Activated naive CD4-positive, alpha-beta T cell (primary cell): ENCODE measurements at regions not wholly inside any gene's neighbourhood (a gene's known extent, or its start where the extent isn't known, plus 50 kb on each side); places are given as distances from the start of the nearest gene placed in this dataset.

ENCODE experiments used
- DNase-seq, 4 experiments: peaks; one replicate each; lab custom pipeline; 2025; lab: John Stamatoyannopoulos, UW

DNA sequence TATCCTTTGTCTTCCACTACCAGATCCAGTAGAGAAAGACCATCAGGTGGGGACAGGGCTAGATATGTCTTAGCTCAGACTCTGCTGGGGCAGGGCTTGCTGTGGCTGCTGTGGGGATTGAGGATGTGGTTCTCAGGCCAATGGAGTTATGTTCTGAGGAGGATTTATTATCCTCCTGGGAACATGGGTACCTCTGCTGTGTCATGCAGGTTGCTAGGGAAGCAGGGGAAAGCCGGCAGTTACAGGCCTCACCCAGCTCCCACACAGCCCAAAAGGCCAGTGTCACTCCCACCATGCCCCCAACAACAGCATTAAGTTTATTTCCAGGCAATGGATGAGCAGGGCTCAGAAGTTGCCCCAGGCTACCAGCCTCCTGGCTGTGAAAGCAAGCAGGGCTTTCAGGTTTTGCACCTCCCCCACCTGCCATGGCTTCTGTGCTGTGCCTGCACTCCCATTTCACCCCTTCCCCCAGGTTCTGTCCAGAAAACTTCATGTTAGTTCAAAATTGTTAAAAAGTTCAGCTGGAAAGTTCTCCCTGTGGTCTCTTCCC is 879.9 kb downstream of the ARAP2 start:
- DNase-seq = no peak

DNA sequence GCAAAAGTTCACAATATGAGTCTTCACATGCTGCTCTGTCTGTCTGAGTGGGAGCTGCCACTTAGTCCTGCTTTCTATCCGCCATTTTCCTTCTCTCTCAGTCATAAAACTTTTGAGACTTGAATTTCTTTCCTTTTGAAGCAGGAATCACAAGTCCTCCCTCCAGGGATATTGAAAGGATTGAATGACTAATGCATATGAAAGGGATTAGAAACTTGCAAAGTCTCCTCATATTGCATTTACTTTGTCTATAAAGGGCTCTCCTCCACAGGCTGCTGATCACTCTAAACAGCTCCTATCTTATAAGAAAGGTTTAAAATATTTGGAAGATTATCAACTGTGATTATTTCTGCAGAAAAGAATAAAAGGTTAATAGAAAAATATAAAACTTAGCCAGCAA is 879.1 kb downstream of the ARAP2 start:
- DNase-seq = no peak

DNA sequence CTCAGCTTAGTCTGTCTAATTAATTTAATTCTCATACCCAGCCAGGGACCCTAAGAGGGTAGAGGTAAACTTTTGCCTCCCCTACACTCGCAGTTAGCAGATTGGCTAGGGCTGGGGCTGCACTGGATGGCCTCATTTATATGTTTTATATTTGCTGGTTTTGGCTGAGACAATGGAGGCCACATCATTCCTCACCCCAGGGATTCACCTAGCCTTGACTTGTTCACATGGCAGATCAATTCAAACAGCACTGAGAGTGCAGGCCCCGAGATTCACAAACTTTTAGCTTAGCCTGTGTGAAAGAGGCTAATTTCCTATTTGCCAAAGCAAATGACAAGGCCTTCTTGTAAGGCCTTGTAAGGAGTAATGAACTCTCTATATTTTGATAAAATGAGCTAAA is 844.4 kb downstream of the ARAP2 start:
- DNase-seq = no peak

DNA sequence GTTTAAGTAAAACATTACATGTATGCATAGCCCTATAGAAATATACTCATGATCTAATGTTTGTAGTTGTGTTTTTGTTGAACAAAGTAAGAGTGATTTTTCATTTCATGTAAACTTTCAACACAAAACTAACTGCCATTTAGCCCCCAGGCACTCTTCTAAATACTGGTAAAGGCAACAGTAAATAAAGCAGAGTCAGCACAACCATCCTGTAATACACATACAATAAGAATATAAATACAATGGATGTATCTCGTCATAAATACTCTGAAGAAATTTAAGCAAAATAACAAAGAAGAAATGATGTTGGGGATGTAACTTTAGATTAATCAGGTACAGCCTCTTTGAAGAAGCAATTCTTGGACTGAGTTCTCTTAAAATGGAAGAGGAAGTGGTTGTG is 821.2 kb downstream of the ARAP2 start:
- DNase-seq = no peak

DNA sequence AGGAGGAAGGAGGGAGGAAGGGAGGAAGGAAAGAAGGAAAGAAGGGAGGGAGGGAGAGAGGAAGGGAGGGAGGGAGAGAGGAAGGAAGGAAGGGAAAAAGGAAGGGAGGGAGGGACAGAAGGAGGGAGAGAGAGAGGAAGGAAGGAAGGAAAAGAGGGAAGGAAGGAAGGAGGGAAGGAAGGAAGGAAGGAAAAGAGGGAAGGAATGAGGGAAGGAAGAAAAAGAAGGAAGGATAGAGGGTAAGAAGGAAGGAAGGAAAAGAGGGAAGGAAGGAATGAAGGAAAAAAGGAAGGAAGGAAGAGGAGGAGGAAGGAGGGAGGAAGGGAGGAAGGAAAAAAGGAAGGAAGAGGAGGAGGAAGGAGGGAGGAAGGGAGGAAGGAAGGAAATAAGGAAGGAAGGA is 796.8 kb downstream of the ARAP2 start:
- no peak for DNase-seq

DNA sequence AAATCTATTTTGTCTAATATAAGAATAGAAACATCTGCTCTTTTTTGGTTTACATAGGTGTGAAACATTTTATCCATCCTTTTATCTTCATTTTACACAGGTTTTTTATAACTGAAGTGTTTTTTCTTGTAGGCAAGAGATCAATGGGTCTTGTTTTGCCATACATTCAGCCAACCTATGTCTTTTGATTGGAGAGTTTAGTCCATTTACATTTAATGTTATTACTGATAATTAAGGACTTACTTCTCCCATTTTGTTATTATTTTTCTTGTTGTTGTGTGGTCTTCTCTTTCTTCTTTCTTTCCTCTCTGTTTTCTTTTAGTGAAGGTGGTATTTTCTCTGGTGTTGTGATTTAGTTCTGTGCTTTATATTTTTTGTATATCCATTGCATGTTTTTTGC is 785.3 kb downstream of the ARAP2 start:
- no peak for DNase-seq

DNA sequence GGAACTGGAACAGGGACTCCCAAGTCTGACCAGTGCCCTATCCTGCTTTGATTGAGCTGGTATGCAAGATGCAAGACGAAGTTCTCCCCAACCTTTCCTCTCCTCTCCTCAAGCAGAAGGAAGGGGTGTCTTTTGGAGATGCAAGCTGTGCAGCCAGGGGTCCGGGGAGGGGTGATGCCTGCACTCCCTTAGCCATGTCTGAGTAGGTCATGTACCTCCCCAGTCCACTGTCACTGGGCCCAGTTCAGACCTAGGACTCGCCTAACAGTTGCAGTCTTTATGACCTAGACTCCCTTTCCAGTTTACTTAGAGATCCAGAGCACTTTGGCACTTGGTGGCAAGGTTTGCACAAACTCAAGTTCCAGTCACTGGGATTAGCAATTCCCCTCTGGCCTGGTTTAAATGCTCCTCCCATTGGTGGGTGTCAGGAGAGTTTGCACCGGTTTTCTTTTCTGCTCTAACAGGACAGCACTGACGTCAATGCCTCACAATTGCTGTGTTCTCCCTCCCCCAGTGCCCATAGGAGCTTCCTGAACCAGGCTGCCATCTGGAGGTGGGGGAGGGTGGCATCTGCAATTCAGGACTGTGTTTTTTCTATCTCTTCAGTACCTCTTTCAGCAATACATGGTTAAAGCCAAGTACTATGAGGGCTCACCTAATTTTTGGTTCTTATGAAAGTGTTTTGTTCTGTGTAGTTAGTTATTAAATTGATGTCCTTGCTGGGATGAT is 782.2 kb downstream of the ARAP2 start:
- DNase-seq = no peak

DNA sequence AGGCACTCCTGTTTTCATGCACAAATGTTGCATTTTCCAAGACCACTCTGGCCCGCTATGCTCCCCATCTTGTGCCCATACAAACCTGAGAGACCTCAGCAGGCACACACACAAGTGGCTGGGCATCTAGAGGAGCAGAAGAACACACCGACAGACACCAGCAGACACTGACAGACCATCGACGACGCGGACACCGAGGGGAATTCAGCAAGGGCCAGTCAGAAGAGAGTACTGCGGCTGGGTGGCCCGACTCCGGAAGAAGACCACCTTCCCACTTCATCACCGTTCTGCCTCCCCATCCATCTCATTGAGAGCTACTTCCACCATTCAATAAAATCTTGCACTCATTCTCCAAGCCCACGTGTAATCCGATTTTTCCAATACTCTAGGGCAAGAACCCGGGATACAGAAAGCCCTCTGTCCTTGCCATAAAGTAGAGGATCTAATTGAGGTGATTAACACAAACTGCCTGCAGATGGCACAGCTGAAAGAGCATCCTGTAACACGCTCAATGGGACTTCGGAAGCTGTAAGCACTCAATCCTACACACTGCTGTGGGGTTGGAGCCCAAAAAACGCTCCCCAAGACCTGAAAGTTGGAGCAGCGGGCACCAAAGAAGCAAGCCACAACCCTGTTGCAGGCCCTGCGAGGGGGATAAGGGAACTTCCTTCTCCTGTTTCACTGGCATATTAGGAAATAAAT is 780.9 kb downstream of the ARAP2 start:
- no peak for DNase-seq

DNA sequence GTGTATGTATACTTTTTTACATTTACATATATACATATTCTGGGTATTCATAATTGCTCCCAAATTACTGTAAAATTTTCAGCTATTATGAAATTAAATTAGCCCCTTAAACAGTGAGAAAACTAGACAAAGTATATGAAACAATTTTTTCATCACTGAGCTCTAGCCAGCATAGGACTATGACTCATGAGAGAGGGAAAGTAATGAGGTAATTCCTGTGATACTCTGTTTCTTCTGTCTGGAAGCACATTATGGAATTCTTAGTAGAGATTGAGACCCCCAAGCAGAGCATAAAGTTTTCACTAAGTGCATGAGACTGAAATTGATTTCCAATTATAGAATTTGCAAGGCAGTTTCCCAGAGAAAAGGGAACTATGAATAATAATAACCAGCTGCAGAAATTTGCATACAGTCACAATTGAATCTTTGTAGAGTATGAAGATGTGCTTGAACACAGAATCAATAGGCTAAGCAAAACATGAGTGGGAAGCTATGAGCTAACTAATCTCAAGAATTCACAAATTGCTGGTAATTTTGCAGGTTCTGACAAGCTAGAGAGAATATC is 779.3 kb downstream of the ARAP2 start:
- no peak for DNase-seq

DNA sequence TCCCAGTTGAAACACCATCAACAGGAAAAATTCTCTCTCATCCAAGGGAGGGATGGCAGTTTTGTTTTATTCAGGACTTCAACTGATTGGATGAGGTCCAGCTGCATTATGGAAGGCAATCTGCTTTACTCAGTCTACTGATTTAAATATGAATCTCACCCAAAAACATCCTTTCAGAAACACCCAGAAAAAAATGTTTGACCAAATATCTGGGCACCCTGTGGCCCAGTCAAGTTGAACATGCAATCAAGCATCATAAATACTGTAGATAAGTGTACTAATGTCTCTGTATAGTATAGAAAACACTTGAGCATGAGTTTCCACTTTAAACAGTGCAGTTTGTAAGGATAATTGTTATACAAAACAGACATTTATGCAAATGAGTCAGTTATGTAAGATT is 753.2 kb downstream of the ARAP2 start:
- DNase-seq = no peak

DNA sequence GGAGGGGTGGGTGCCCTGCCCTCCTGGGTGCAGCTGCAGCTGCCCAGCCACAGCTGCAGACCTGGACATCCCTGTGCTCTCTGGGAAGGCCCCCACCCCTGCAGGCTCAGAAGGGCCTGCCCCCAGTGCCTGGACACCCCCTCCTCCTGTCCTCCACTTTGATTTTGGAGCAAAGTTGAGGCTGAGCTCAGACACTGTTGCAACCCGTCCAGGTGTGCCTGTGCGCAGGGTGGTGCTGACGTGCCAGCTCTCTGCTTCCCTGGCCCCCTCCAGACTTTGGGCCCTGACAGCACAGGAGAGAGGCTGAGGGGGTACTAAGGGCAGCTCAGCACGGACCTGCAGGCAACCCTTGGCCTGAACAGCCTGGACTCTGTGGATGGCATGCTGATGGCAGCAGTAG is 750.3 kb downstream of the ARAP2 start:
- DNase-seq = no peak

DNA sequence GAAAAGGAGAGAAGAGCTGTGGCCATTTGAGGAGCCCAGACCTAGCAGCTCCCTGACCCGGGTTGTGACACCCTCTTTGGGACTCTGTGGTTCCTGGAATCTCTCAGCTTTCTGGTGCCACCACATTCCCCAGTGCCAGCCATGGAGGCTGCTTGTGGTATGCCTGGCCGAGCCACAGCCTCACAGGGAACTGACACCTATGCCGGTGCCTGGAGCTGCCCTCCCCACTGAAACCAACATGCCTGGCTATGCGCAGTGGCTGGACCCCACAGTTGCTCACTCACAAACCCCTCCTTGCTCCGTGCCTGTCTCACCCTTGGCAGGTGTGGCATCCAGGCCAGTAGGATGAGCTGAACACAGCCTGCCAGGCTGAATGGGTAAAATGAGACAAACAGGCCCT is 749.4 kb downstream of the ARAP2 start:
- DNase-seq = no peak

DNA sequence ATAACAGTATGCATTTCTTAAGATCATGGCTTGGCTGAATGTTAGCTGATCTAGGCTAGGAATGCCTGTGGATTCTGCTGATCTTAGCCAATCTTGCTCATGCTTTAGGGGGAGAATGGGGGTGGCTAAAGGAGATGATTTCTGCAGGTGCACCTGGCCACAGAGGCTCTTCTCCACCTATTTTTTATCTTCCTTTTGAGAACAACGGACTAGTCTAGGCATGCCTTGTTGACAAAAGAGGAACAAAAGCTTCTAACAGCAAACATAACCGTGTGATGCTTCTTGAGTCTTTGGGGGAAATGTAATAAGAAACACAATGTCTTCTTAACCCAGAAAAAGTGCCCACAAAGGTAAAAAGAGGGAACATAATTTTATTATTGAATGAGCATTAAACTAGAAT is 743.5 kb downstream of the ARAP2 start:
- no peak for DNase-seq

DNA sequence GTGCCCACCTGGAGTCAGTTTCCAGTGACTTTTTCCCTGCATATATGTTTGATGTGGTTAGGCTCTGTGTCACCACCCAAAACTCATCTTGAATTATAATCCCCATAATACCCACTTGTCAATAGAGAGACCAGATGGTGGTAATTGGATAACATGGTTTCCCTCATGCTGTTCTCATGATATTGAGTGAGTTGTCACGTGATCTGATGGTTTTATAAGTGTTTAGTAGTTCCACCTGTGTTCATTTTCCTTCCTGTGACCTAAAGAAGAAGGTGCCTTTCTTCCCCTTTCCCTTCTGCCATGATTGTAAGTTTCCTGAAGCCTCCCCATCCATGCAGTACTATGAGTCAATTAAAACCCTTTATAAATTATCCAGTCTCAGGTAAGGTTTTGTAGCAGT is 740.9 kb downstream of the ARAP2 start:
- no peak for DNase-seq

DNA sequence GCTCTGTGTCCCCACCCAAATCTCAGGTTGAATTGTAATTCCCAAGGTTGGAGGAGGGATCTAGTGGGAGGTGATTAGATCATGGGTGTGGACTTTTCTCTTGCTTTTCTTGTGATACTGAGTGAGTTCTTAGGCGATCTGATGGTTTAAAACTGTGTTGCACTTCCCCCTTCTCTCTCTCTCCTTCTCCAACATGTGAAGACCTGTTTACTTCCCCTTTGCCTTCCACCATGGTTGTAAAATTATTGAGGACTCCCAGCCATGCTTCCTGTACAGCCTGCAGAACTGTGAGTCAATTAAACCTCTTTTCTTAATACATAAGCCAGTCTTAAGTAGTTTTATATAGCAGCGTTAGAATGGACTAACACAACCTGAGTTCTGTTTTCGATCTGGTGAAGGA is 738.2 kb downstream of the ARAP2 start:
- DNase-seq = no peak

DNA sequence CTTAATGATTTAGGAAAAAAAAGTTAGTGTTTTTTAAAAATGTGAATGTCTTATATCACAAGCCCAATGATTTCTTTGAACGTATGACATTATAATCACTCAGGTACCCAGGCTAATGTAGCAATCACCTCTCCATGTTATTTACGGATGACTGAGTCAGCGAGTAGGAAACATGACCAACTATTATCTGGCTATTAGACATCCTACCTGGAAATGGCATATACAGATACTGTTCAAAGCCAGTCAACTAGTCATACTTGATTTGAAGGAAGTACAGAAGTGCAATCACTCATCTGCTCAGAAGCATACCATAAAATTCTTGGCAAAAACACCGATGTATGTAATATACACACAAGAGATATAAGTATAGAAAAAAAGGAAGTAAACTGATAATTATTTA is 732.5 kb downstream of the ARAP2 start:
- DNase-seq = no peak

DNA sequence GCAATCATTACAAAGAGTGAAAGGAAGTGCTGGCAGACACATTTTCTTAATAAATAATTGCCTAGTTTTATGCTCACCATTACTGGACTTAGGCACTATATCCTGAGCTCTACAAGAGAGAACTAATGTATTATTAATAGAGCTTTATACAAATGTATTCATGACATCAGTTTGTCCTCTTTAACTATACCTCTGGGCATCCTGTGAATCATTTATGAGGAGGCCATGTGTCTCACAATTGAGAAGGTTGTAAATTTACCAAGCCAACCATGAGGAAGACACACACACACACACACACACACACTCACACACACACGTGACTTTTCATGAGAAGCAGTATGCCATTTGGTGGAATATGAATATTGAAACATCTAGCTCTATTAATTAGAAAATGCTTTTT is 728.2 kb downstream of the ARAP2 start:
- no peak for DNase-seq

DNA sequence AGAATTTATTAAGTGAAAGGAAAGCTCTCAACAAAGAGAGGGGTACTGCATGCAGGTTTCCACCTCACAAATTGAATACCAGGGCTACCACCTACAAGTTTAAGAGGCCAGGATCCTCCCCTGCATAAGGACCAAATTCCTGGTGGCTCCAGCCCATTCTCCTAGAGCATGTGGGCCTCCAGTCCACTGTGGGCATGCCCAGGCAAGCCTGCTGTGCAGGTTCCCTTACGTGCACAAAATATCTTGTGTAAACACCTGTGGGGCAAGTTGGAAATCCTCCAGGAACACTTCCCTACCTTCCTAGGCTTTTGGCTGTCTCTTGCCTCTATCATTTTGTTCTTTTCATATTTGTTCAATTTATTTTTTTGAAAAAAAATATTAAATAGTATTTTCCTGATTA is 724.3 kb downstream of the ARAP2 start:
- DNase-seq = no peak

DNA sequence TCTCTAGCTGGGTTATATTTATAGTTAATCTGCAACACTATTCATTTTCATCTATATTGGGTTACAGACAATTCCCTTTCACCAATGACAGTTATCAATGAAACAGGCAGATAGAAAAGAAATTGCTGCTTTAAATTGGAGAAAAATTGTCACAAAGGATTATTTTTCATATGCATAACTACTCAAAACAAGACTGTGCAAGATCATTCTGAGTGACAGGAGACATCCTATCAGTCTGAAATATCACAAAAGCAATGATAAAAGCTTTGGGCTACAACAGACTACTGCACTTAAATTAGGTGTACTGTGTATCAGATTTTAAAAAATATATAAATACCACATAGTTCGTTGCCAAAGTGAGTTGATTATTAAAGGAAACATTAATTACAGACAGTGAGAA is 722.6 kb downstream of the ARAP2 start:
- no peak for DNase-seq

DNA sequence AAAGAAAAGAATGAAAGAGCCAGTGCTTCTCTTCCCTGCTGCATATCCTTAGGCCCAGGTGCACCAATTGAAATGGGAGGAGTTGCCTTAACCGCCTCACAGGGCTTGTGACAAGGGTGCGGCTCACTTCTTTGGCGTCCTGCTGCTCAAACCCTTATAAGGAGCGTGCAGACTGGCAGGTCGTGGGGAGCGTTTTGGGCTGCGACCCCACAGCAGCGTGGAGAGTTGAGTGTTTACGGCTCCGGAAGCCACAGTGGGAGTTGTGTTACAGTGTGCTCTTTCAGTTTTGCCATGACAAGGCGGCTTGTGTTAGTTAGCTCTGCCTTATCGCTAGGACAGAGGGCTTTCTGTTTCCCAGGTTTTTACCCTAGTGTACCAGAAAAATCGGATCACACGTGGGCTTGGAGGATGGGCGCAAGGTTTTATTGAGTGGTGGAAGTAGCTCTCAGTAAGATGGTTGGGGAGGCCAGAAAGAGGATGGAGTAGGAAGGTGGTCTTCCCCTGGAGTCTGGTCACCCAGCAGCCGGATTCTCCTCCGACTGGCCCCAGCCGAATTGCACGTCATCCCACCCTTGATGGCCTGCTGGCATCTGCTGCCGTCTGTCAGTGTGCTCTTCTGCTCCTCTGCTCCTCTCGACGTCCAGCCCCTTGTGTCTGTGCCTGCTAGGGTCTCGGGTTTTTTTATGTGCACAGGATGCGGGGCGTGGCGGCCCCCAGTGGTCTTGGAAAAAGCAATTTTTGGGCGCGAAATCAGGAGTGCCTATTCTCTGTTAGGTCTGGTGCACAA is 718.9 kb downstream of the ARAP2 start:
- DNase-seq = no peak

DNA sequence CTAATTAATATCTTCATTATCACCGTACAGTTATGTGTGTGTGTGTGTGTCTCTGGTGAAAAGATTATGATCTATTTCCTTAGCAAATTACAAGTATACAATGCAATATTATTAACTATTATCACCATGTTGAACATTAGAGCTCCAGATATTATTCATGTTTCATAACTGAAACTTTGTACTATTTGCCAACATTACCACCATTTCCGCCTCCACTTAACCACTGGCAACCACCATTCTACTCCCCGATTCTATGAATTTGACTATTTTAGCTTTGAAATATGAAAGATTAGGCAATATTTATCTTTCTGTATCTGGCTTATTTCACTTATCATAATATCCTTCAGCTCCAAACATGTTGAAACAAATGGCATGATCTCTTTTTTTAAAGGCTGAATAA is 717.9 kb downstream of the ARAP2 start:
- DNase-seq = no peak

DNA sequence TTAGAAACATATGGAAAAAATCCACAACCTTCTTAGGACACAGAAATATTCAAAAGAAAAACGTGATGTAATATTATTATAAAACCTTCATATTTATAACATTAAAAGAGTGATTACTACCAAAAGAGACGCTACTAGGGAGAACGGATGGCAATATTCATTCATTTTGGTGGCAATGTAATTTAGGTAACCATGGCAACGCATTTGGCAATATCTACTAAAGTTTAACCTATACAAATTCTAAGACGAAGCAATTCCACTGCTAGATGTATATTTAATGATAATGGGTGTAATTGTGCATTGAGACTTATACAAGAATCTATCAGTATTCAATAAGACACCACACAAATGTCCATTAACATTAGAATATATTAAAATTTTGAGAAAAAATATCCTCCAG is 709.4 kb downstream of the ARAP2 start:
- no peak for DNase-seq

DNA sequence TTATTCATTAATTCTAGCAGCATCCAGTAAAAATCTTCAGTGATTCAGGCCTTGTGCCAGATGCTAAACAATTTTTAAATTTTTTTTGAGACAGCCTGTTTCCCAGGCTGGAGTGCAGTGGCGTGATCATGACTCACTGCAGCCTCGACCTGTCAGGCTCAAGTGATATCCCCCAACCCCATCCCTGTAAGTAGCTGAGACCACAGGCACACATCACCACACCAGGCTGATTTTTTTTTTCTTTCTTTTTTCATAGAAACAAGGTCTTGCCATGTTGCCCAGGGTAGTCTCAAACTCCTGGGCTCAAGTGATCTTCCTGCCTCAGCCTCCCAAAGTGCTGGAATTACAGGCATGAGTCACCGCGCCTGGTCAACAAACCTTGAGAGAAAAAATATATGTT is 705.5 kb downstream of the ARAP2 start:
- no peak for DNase-seq
